ENCODE measurements at regions not wholly inside any gene's neighbourhood (a gene's known extent, or its start where the extent isn't known, plus 50 kb on each side); places are given as distances from the start of the nearest gene placed in this dataset.

- DNase-seq (ENCODE audit: low read depth) = no peak
Observed at GRCh38 chr5:167790462-167791260, 500.8 kb upstream of the WWC1 start.

GRCh38 chr5:167792514-167792913 lies 498.9 kb upstream of the WWC1 start:
- DNase-seq (ENCODE audit: low read depth) = no peak

GRCh38 chr5:167793700-167794099 lies 497.7 kb upstream of the WWC1 start:
- DNase-seq (ENCODE audit: low read depth) = no peak

GRCh38 chr5:167794121-167794520 lies 497.3 kb upstream of the WWC1 start:
- no peak for DNase-seq (ENCODE audit: low read depth)

GRCh38 chr5:167796672-167797071 lies 494.8 kb upstream of the WWC1 start:
- no peak for DNase-seq (ENCODE audit: low read depth)

- no peak for DNase-seq (ENCODE audit: low read depth)
Observed at GRCh38 chr5:167797933-167798332, 493.5 kb upstream of the WWC1 start.

GRCh38 chr5:167798448-167798847 lies 493.0 kb upstream of the WWC1 start:
- DNase-seq (ENCODE audit: low read depth) = no peak

- DNase-seq (ENCODE audit: low read depth) = no peak
Observed at GRCh38 chr5:167800427-167800826, 491.0 kb upstream of the WWC1 start.

GRCh38 chr5:167801999-167802398 lies 489.4 kb upstream of the WWC1 start:
- no peak for DNase-seq (ENCODE audit: low read depth)

- DNase-seq (ENCODE audit: low read depth) = no peak
Observed at GRCh38 chr5:167802755-167803431, 488.6 kb upstream of the WWC1 start.

GRCh38 chr5:167804512-167805220 lies 486.8 kb upstream of the WWC1 start:
- no peak for DNase-seq (ENCODE audit: low read depth)

GRCh38 chr5:167810573-167810972 lies 480.9 kb upstream of the WWC1 start:
- no peak for DNase-seq (ENCODE audit: low read depth)

GRCh38 chr5:167812871-167813270 lies 478.6 kb upstream of the WWC1 start:
- no peak for DNase-seq (ENCODE audit: low read depth)

- no peak for DNase-seq (ENCODE audit: low read depth)
Observed at GRCh38 chr5:167813389-167813788, 478.1 kb upstream of the WWC1 start.

GRCh38 chr5:167814040-167814439 lies 477.4 kb upstream of the WWC1 start:
- no peak for DNase-seq (ENCODE audit: low read depth)

GRCh38 chr5:167814828-167815227 lies 476.6 kb upstream of the WWC1 start:
- DNase-seq (ENCODE audit: low read depth) = peak; percentile 84

GRCh38 chr5:167816354-167816753 lies 475.1 kb upstream of the WWC1 start:
- DNase-seq (ENCODE audit: low read depth) = peak; percentile 18

- no peak for DNase-seq (ENCODE audit: low read depth)
Observed at GRCh38 chr5:167816864-167817263, 474.6 kb upstream of the WWC1 start.

GRCh38 chr5:167819406-167819805 lies 472.0 kb upstream of the WWC1 start:
- no peak for DNase-seq (ENCODE audit: low read depth)

GRCh38 chr5:167820101-167820990 lies 471.1 kb upstream of the WWC1 start:
- no peak for DNase-seq (ENCODE audit: low read depth)

- no peak for DNase-seq (ENCODE audit: low read depth)
Observed at GRCh38 chr5:167821151-167821550, 470.3 kb upstream of the WWC1 start.

- DNase-seq (ENCODE audit: low read depth) = no peak
Observed at GRCh38 chr5:167821669-167822068, 469.8 kb upstream of the WWC1 start.

All from ELR (cell line).